Neuronal stem cell (in vitro differentiated cells): ENCODE measurements at regions not wholly inside any gene's neighbourhood (a gene's known extent, or its start where the extent isn't known, plus 50 kb on each side); places are given as distances from the start of the nearest gene placed in this dataset.

Experiments used
- DNase-seq: peaks from one replicate; pipeline ENCODE4 v3.0.0-alpha.2; 2013; ENCODE audit warnings: low spot score
- H2AFZ ChIP-seq: one replicate; pipeline ENCODE4 v1.6.1; 2013; ENCODE audit warnings: mild to moderate bottlenecking, low read length, inconsistent platforms
- H2AK5ac ChIP-seq: 2 replicates; pipeline ENCODE4 v1.6.1; 2013; ENCODE audit warnings: low read depth, mild to moderate bottlenecking, inconsistent platforms, low read length, moderate library complexity, mixed read lengths
- H2BK120ac ChIP-seq: 2 replicates; pipeline ENCODE4 v1.6.1; 2013; ENCODE audit warnings: low read depth, mild to moderate bottlenecking, inconsistent platforms, low read length, moderate library complexity, mixed read lengths
- H2BK12ac ChIP-seq: one replicate; pipeline ENCODE4 v1.6.1; 2013; ENCODE audit warnings: low read length, inconsistent platforms
- H2BK15ac ChIP-seq: 2 replicates; pipeline ENCODE4 v1.6.1; 2013; ENCODE audit warnings: mild to moderate bottlenecking, low read length, inconsistent platforms, mixed read lengths
- H2BK5ac ChIP-seq: one replicate; pipeline ENCODE4 v1.6.1; 2013; ENCODE audit warnings: inconsistent platforms, mild to moderate bottlenecking, low read length, moderate library complexity
- H3K14ac ChIP-seq: one replicate; pipeline ENCODE4 v1.6.1; 2013; ENCODE audit warnings: low read length, inconsistent platforms
- H3K18ac ChIP-seq: 2 replicates; pipeline ENCODE4 v1.6.1; 2013; ENCODE audit warnings: low read length, inconsistent platforms
- H3K23ac ChIP-seq: 2 replicates; pipeline ENCODE4 v1.6.1; 2013; ENCODE audit warnings: low read depth, mild to moderate bottlenecking, mixed read lengths, low read length, inconsistent platforms; ENCODE audit not compliant: poor library complexity
- H3K27ac ChIP-seq: replicated peaks from 3 replicates; pipeline ENCODE4 v1.5.1; 2013; ENCODE audit warnings: low read length, inconsistent platforms
- H3K27me3 ChIP-seq, 3 experiments: 2 replicates each; pipeline ENCODE4 v1.6.1; 2013; ENCODE audit warnings: low read length in 3 of 3, mild to moderate bottlenecking in 2 of 3, inconsistent platforms in 1 of 3, low read depth in 1 of 3, mixed read lengths in 1 of 3, moderate library complexity in 1 of 3; ENCODE audit not compliant: control insufficient read depth in 3 of 3, insufficient read depth in 3 of 3
- H3K36me3 ChIP-seq, 2 donors: replicated peaks in 1 of 2; 2 replicates each; pipeline ENCODE4 v1.6.1; 2013; ENCODE audit warnings: low read length in 2 of 2; ENCODE audit not compliant: control insufficient read depth in 2 of 2, insufficient read depth in 2 of 2
- H3K4ac ChIP-seq: 2 replicates; pipeline ENCODE4 v1.6.1; 2013; ENCODE audit warnings: inconsistent platforms, mild to moderate bottlenecking, low read length, moderate library complexity
- H3K4me1 ChIP-seq, 2 donors: 1 replicate in 1 of 2; 2 replicates in 1 of 2; pipeline ENCODE4 v1.6.1; 2013; ENCODE audit warnings: low read length in 2 of 2, low read depth in 1 of 2; ENCODE audit not compliant: control insufficient read depth in 2 of 2, insufficient read depth in 1 of 2
- H3K4me2 ChIP-seq: one replicate; pipeline ENCODE4 v1.6.1; 2013; ENCODE audit warnings: mild to moderate bottlenecking, low read length, inconsistent platforms; ENCODE audit not compliant: insufficient read depth, poor library complexity, severe bottlenecking
- H3K4me3 ChIP-seq, 2 donors: 2 replicates each; pipeline ENCODE4 v1.5.1; 2013; ENCODE audit warnings: low read length in 2 of 2, mild to moderate bottlenecking in 2 of 2, inconsistent platforms in 1 of 2, moderate library complexity in 1 of 2
- H3K79me1 ChIP-seq: one replicate; pipeline ENCODE4 v1.6.1; 2013; ENCODE audit warnings: low read depth, mild to moderate bottlenecking, inconsistent platforms, low read length, moderate library complexity
- H3K9ac ChIP-seq: one replicate; pipeline ENCODE4 v1.6.1; 2013; ENCODE audit warnings: mild to moderate bottlenecking, low read depth, low read length, inconsistent platforms; ENCODE audit not compliant: poor library complexity
- H3K9me3 ChIP-seq, 2 donors: replicated peaks in 1 of 2; 2 replicates each; pipeline versions ENCODE3 to v1.6.1; 2013; ENCODE audit warnings: low read length in 2 of 2, mild to moderate bottlenecking in 2 of 2, inconsistent platforms in 1 of 2, low read depth in 1 of 2, mixed read lengths in 1 of 2, moderate library complexity in 1 of 2; ENCODE audit not compliant: control insufficient read depth in 2 of 2, insufficient read depth in 1 of 2
- H4K8ac ChIP-seq: one replicate; pipeline ENCODE4 v1.6.1; 2013; ENCODE audit warnings: low read depth, mild to moderate bottlenecking, inconsistent platforms, low read length, moderate library complexity
- H4K91ac ChIP-seq: one replicate; pipeline ENCODE4 v1.6.1; 2013; ENCODE audit warnings: low read length, low read depth, mild to moderate bottlenecking, inconsistent platforms; ENCODE audit not compliant: poor library complexity
- WGBS, 2 donors: extraction: QIAGEN DNeasy Blood & Tissue Kit; methylation state at CpG; one replicate each; pipeline ENCODE4 v1.1.7; 2013; ENCODE audit warnings: missing lambda C conversion rate in 2 of 2, mixed read lengths in 1 of 2; ENCODE audit not compliant: insufficient read length in 2 of 2, insufficient replicate concordance in 1 of 2; ENCODE audit errors: extremely low coverage in 2 of 2; 5-methylcytosine and 5-hydroxymethylcytosine counted together

GRCh38 chr4:63663870-63664269 lies 745.4 kb downstream of the TECRL start:
- DNase-seq, result no peak
- no peak overlapping the region for H3K4ac ChIP-seq
- no peak overlapping the region for H3K9ac ChIP-seq
- no peak overlapping the region for H2AFZ ChIP-seq
- no peaks in the 10 kb centered on the region for H3K36me3 ChIP-seq
- H4K8ac ChIP-seq, result no peak overlapping the region
- no peak overlapping the region for H3K4me3 ChIP-seq
- H3K4me2 ChIP-seq, result no peak overlapping the region
- no peaks in the 10 kb centered on the region for H3K9me3 ChIP-seq
- no peak overlapping the region for H2BK120ac ChIP-seq
- H2BK12ac ChIP-seq, result no peak overlapping the region
- no peak overlapping the region for H3K23ac ChIP-seq
- H4K91ac ChIP-seq, result no peak overlapping the region
- H3K4me1 ChIP-seq, result no peaks in the 10 kb centered on the region
- H3K14ac ChIP-seq, result no peak overlapping the region
- no peak overlapping the region for H2BK5ac ChIP-seq
- no peak overlapping the region for H3K27ac ChIP-seq
- H3K79me1 ChIP-seq, result no peaks in the 10 kb centered on the region
- H2BK15ac ChIP-seq, result no peak overlapping the region
- H3K18ac ChIP-seq, result no peak overlapping the region
- no peak overlapping the region for H2AK5ac ChIP-seq
- no peaks in the 10 kb centered on the region for H3K27me3 ChIP-seq
- WGBS, 2 donors, result no CpG with 5 or more reads among the region's 2 CpGs

- Histone ChIP-seq H3K27me3 (no peaks in the 10 kb centered on the region), H3K14ac (no peak overlapping the region), H3K9me3 (no peaks in the 10 kb centered on the region), H3K36me3 (no peaks in the 10 kb centered on the region), H2AK5ac (no peak overlapping the region), H2BK5ac (no peak overlapping the region), H3K18ac (no peak overlapping the region), H4K91ac (no peak overlapping the region), H2BK12ac (no peak overlapping the region), H3K9ac (no peak overlapping the region), H2AFZ (no peak overlapping the region), H4K8ac (no peak overlapping the region), H3K79me1 (no peaks in the 10 kb centered on the region), H3K4me1 (no peaks in the 10 kb centered on the region), H3K23ac (no peak overlapping the region), H3K4ac (no peak overlapping the region), H2BK15ac (no peak overlapping the region), H2BK120ac (no peak overlapping the region), H3K4me2 (no peak overlapping the region), H3K27ac (no peak overlapping the region), H3K4me3 (no peak overlapping the region)
- no peak for DNase-seq
- no CpG with 5 or more reads among the region's 3 CpGs for WGBS, 2 donors
Observed at GRCh38 chr4:63644396-63644795, 764.9 kb downstream of the TECRL start.

DNA sequence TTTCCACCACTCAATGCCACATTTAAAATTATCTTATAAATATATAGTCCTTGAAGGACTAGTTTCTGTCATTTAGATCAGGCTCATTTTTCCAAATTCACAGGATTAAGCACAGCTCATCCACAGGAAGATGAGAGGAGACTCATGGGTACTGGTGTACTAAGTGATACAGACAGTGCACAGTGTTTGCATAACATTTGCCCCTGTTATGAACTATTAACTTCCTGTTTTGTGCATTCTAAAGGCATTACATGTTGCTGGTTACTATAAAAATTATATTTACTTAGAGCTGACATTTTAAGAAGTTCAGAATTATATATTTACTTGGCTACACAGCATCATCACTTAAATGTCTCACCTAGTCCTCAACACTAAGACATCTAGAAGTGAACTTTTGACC lies 772.0 kb downstream of the TECRL start:
- H2BK12ac ChIP-seq, result no peak overlapping the region
- no peak overlapping the region for H2BK15ac ChIP-seq

GRCh38 chr4:63632858-63633257 lies 776.4 kb downstream of the TECRL start:
- no peak overlapping the region for H4K8ac ChIP-seq
- no peak overlapping the region for H2AK5ac ChIP-seq
- no peak overlapping the region for H2BK15ac ChIP-seq
- H2BK5ac ChIP-seq, result no peak overlapping the region
- H3K9me3 ChIP-seq, result no peaks in the 10 kb centered on the region
- no peak overlapping the region for H3K4me2 ChIP-seq
- H2BK120ac ChIP-seq, result no peak overlapping the region
- no peaks in the 10 kb centered on the region for H3K4me1 ChIP-seq
- no peak overlapping the region for H3K9ac ChIP-seq
- H3K79me1 ChIP-seq, result no peaks in the 10 kb centered on the region
- no peak overlapping the region for H3K14ac ChIP-seq
- DNase-seq, result no peak
- H3K4ac ChIP-seq, result no peak overlapping the region
- no peak overlapping the region for H3K18ac ChIP-seq
- H2BK12ac ChIP-seq, result no peak overlapping the region
- H3K27me3 ChIP-seq, result no peaks in the 10 kb centered on the region
- H3K4me3 ChIP-seq, result no peak overlapping the region
- H3K23ac ChIP-seq, result no peak overlapping the region
- H2AFZ ChIP-seq, result no peak overlapping the region
- no CpG with 5 or more reads among the region's 2 CpGs for WGBS, 2 donors
- no peak overlapping the region for H3K27ac ChIP-seq
- H3K36me3 ChIP-seq, result no peaks in the 10 kb centered on the region
- no peak overlapping the region for H4K91ac ChIP-seq

More for the DNA sequence above, 772.0 kb downstream of the TECRL start:
- Histone ChIP-seq H3K27ac (no peak overlapping the region), H3K36me3 (no peaks in the 10 kb centered on the region), H3K79me1 (no peaks in the 10 kb centered on the region), H3K9ac (no peak overlapping the region), H3K14ac (no peak overlapping the region), H3K9me3 (no peaks in the 10 kb centered on the region), H2AK5ac (no peak overlapping the region), H3K18ac (no peak overlapping the region), H4K8ac (no peak overlapping the region), H2BK120ac (no peak overlapping the region), H3K4me2 (no peak overlapping the region), H3K4me1 (no peaks in the 10 kb centered on the region), H3K4ac (no peak overlapping the region), H3K4me3 (no peak overlapping the region), H2BK5ac (no peak overlapping the region), H3K27me3 (no peaks in the 10 kb centered on the region), H4K91ac (no peak overlapping the region), H3K23ac (no peak overlapping the region), H2AFZ (no peak overlapping the region)
- no peak for DNase-seq
